H1 (cell line): ENCODE measurements at regions not wholly inside any gene's neighbourhood (a gene's known extent, or its start where the extent isn't known, plus 50 kb on each side); places are given as distances from the start of the nearest gene placed in this dataset.

Experiments
- CTCF ChIA-PET: fragments of 300-600 bp; sonication (Branson Sonifier 250); formaldehyde crosslinking; loops from one replicate; lab custom pipeline; 2021; ENCODE audit not compliant: partially characterized antibody; lab: Charles Lee
- POLR2A ChIA-PET: fragments of 300-600 bp; sonication (Branson Sonifier 250); formaldehyde crosslinking; loops from one replicate; lab custom pipeline; 2021; ENCODE audit warnings: inconsistent platforms; ENCODE audit not compliant: partially characterized antibody; lab: Charles Lee
- DNase-seq, 2 experiments: peaks; one replicate each; pipeline versions ENCODE4 v3.0.0 to v3.0.0-alpha.2; 2010 to 2022; ENCODE audit warnings: low spot score in 2 of 2, low read depth in 1 of 2, mixed read lengths in 1 of 2
- FAIRE-seq: peaks from 2 replicates; lab custom pipeline; 2011; peaks lifted over from hg19 to GRCh38; lab: Jason Lieb, UNC
- H2AFZ ChIP-seq: 2 replicates; pipeline ENCODE4 v1.8.1; 2012; ENCODE audit warnings: low read length, inconsistent platforms
- H2AK5ac ChIP-seq: 2 replicates; pipeline ENCODE4 v1.6.1; 2013; ENCODE audit warnings: low read depth, low read length
- H2BK120ac ChIP-seq: replicated peaks from 2 replicates; pipeline ENCODE3; 2013; ENCODE audit warnings: low read depth, low read length, inconsistent platforms
- H2BK12ac ChIP-seq: 2 replicates; pipeline ENCODE4 v1.6.1; 2013; ENCODE audit warnings: low read depth, low read length
- H2BK15ac ChIP-seq: 2 replicates; pipeline ENCODE4 v1.6.1; 2013; ENCODE audit warnings: low read length
- H2BK20ac ChIP-seq: 2 replicates; pipeline ENCODE4 v1.6.1; 2013; ENCODE audit warnings: low read length
- H2BK5ac ChIP-seq: 2 replicates; pipeline ENCODE4 v1.6.1; 2013; ENCODE audit warnings: low read depth, low read length
- H3K14ac ChIP-seq: 2 replicates; pipeline ENCODE4 v1.6.1; 2013; ENCODE audit warnings: inconsistent platforms; ENCODE audit not compliant: insufficient read length
- H3K18ac ChIP-seq: 2 replicates; pipeline ENCODE4 v1.6.1; 2013; ENCODE audit warnings: low read length; ENCODE audit errors: extremely low read depth
- H3K23ac ChIP-seq: 2 replicates; pipeline ENCODE4 v1.6.1; 2013; ENCODE audit warnings: inconsistent platforms; ENCODE audit not compliant: insufficient read length
- H3K23me2 ChIP-seq: 2 replicates; pipeline ENCODE4 v1.6.1; 2013; ENCODE audit warnings: low read depth, low read length
- H3K27ac ChIP-seq: 2 replicates; pipeline ENCODE4 v1.6.1; 2011; ENCODE audit warnings: low read depth, low read length, inconsistent platforms
- H3K27me3 ChIP-seq, 4 experiments: replicated peaks in 1 of 4; 1 replicate in 1 of 4; 2 replicates in 3 of 4; pipeline versions ENCODE4 v1.6.1 to v1.8.1; 2011 to 2013; ENCODE audit warnings: low read length in 3 of 4, mild to moderate bottlenecking in 3 of 4, inconsistent platforms in 2 of 4, mixed read lengths in 2 of 4, moderate library complexity in 1 of 4; ENCODE audit not compliant: control insufficient read depth in 3 of 4, insufficient read depth in 3 of 4; ENCODE audit errors: extremely low read depth in 1 of 4
- H3K36me3 ChIP-seq, 4 experiments: 2 replicates each; pipeline versions ENCODE4 v1.6.1 to v1.8.1; 2011 to 2013; ENCODE audit warnings: mild to moderate bottlenecking in 4 of 4, low read length in 3 of 4, moderate library complexity in 2 of 4, control low read depth in 1 of 4, inconsistent platforms in 1 of 4; ENCODE audit not compliant: insufficient read depth in 4 of 4, control insufficient read depth in 2 of 4
- H3K4ac ChIP-seq: replicated peaks from 2 replicates; pipeline ENCODE3; 2013; ENCODE audit warnings: low read length, low read depth, mixed read lengths, inconsistent platforms; ENCODE audit not compliant: insufficient read length
- H3K4me1 ChIP-seq, 4 experiments: replicated peaks in 1 of 4; 1 replicate in 1 of 4; 2 replicates in 3 of 4; pipeline versions ENCODE4 v1.6.1 to v1.8.1; 2011 to 2013; ENCODE audit warnings: low read length in 3 of 4, inconsistent platforms in 2 of 4, mixed read lengths in 1 of 4; ENCODE audit not compliant: insufficient read depth in 4 of 4, control insufficient read depth in 3 of 4
- H3K4me2 ChIP-seq, 2 experiments: 2 replicates each; pipeline versions ENCODE4 v1.6.1 to v1.8.1; 2011 to 2013; ENCODE audit warnings: low read depth in 2 of 2, low read length in 2 of 2, control low read depth in 1 of 2, inconsistent platforms in 1 of 2, mild to moderate bottlenecking in 1 of 2; ENCODE audit not compliant: insufficient read depth in 1 of 2
- H3K4me3 ChIP-seq, 4 experiments: fragments of 200-600, 300-600 bp in 1 of 4; sonication (generic), shearing (Covaris generic), sonication (Bioruptor Twin) in 1 of 4; 2 replicates each; pipeline versions ENCODE4 v1.5.1 to v1.8.1; 2011 to 2016; ENCODE audit warnings: low read length in 4 of 4, low read depth in 3 of 4, control low read depth in 2 of 4, inconsistent platforms in 2 of 4, mild to moderate bottlenecking in 2 of 4, mixed read lengths in 1 of 4, moderate library complexity in 1 of 4; ENCODE audit not compliant: insufficient read depth in 2 of 4; ENCODE audit errors: extremely low read depth in 1 of 4
- H3K56ac ChIP-seq: replicated peaks from 2 replicates; pipeline ENCODE3; 2013; ENCODE audit warnings: low read depth, mild to moderate bottlenecking, mixed read lengths, low read length, inconsistent platforms; ENCODE audit not compliant: insufficient read length
- H3K79me1 ChIP-seq: 2 replicates; pipeline ENCODE4 v1.6.1; 2013; ENCODE audit warnings: low read depth, low read length, control low read depth
- H3K79me2 ChIP-seq, 2 experiments: 2 replicates each; pipeline versions ENCODE4 v1.6.1 to v1.8.1; 2012 to 2013; ENCODE audit warnings: low read length in 2 of 2, mild to moderate bottlenecking in 2 of 2, inconsistent platforms in 1 of 2; ENCODE audit not compliant: insufficient read depth in 2 of 2, control insufficient read depth in 1 of 2
- H3K9ac ChIP-seq, 4 experiments: replicated peaks in 1 of 4; 1 replicate in 1 of 4; 2 replicates in 3 of 4; pipeline versions ENCODE4 v1.6.1 to v1.8.1; 2011 to 2013; ENCODE audit warnings: low read depth in 3 of 4, low read length in 3 of 4, control low read depth in 2 of 4, mild to moderate bottlenecking in 2 of 4, moderate library complexity in 2 of 4, inconsistent platforms in 1 of 4; ENCODE audit errors: extremely low read depth in 1 of 4
- H3K9me3 ChIP-seq, 2 experiments: 2 replicates each; pipeline versions ENCODE4 v1.6.1 to v1.8.1; 2012 to 2013; ENCODE audit warnings: mild to moderate bottlenecking in 2 of 2, moderate library complexity in 2 of 2, control low read depth in 1 of 2, inconsistent platforms in 1 of 2, low read depth in 1 of 2, low read length in 1 of 2, mixed read lengths in 1 of 2; ENCODE audit not compliant: insufficient read depth in 2 of 2
- H4K20me1 ChIP-seq, 2 experiments: replicated peaks in 1 of 2; 2 replicates each; pipeline versions ENCODE3 to v1.8.1; 2011 to 2013; ENCODE audit warnings: inconsistent platforms in 2 of 2, low read length in 2 of 2, mild to moderate bottlenecking in 1 of 2; ENCODE audit not compliant: insufficient read depth in 2 of 2, control insufficient read depth in 1 of 2
- H4K5ac ChIP-seq: 2 replicates; pipeline ENCODE4 v1.6.1; 2013; ENCODE audit warnings: low read length, low read depth, mixed read lengths, inconsistent platforms; ENCODE audit not compliant: insufficient read length
- H4K8ac ChIP-seq: 2 replicates; pipeline ENCODE4 v1.8.0; 2013; ENCODE audit warnings: mild to moderate bottlenecking, moderate library complexity, low read length, inconsistent platforms; ENCODE audit not compliant: insufficient read depth; ENCODE audit errors: extremely low read depth
- H4K91ac ChIP-seq: replicated peaks from 2 replicates; pipeline ENCODE3; 2013; ENCODE audit warnings: low read length, mixed read lengths, inconsistent platforms; ENCODE audit not compliant: insufficient read length
- ASH2L ChIP-seq: fragments of 200-600, 300-600 bp; sonication (generic); IDR thresholded peaks from one replicate; pipeline ENCODE4 v1.7.1; 2017; ENCODE audit warnings: low read length
- BACH1 ChIP-seq: IDR thresholded peaks from 2 replicates; pipeline ENCODE4 v1.6.1; 2012; ENCODE audit warnings: low read length, improper control_type of control experiment
- CHD2 ChIP-seq: IDR thresholded peaks from 2 replicates; pipeline ENCODE4 v1.6.1; 2012; ENCODE audit warnings: low read length, improper control_type of control experiment
- HDAC2 ChIP-seq, 2 experiments: fragments of 300-600 bp in 1 of 2; sonication (generic) in 1 of 2; IDR thresholded peaks; 2 replicates each; pipeline ENCODE4 v1.6.1; 2011 to 2012; ENCODE audit warnings: low read depth in 2 of 2, low read length in 2 of 2, mild to moderate bottlenecking in 2 of 2, moderate library complexity in 2 of 2, borderline replicate concordance in 1 of 2, inconsistent platforms in 1 of 2
- HDAC6 ChIP-seq: IDR thresholded peaks from one replicate; pipeline ENCODE4 v1.7.1; 2012; ENCODE audit warnings: low read depth, mild to moderate bottlenecking, inconsistent platforms, low read length, moderate library complexity
- NRF1 ChIP-seq: IDR thresholded peaks from 2 replicates; pipeline ENCODE4 v1.6.1; 2011; ENCODE audit warnings: mild to moderate bottlenecking, low read depth, low read length, improper control_type of control experiment
- POLR2AphosphoS5 ChIP-seq: IDR thresholded peaks from 2 replicates; pipeline ENCODE4 v1.6.1; 2011; ENCODE audit warnings: low read depth, low read length
- SAP30 ChIP-seq: fragments of 300-600 bp; sonication (generic); IDR thresholded peaks from 2 replicates; pipeline ENCODE4 v1.7.1; 2012; ENCODE audit warnings: low read length, moderate library complexity, mild to moderate bottlenecking, inconsistent platforms; ENCODE audit not compliant: insufficient read depth, insufficient replicate concordance
- SP2 ChIP-seq: IDR thresholded peaks from 2 replicates; pipeline ENCODE4 v1.6.1; 2012; ENCODE audit warnings: mild to moderate bottlenecking, low read length, inconsistent platforms
- TAF1 ChIP-seq: IDR thresholded peaks from 2 replicates; pipeline ENCODE4 v1.6.1; 2011; ENCODE audit warnings: mild to moderate bottlenecking, low read depth, low read length
- YY1 ChIP-seq: IDR thresholded peaks from 2 replicates; pipeline ENCODE4 v1.6.1; 2011; ENCODE audit warnings: low read depth, mild to moderate bottlenecking, low read length
- WGBS, 2 experiments: shearing (Covaris generic) in 1 of 2; methylation state at CpG; one replicate each; pipeline versions ENCODE4 v1.1.6 to v1.1.7; 2013 to 2015; ENCODE audit warnings: low lambda C conversion rate in 2 of 2, mixed read lengths in 2 of 2, inconsistent platforms in 1 of 2, low coverage in 1 of 2, missing lambda C conversion rate in 1 of 2; ENCODE audit not compliant: insufficient replicate concordance in 2 of 2, insufficient coverage in 1 of 2, insufficient read length in 1 of 2; ENCODE audit errors: extremely low coverage in 1 of 2, missing lambda C conversion rate in 1 of 2; 5-methylcytosine and 5-hydroxymethylcytosine counted together
- TF ChIP-seq, protein P1 (sequence below), 3 experiments: IDR thresholded peaks; 1 replicate in 2 of 3; 2 replicates in 1 of 3; pipeline versions ENCODE4 v1.5.1 to v1.6.1; 2011; ENCODE audit warnings: low read length in 3 of 3, mild to moderate bottlenecking in 3 of 3, inconsistent platforms in 2 of 3, low read depth in 1 of 3, moderate library complexity in 1 of 3; ENCODE audit not compliant: insufficient read depth in 1 of 3; ENCODE audit errors: control extremely low read depth in 1 of 3

DNA sequence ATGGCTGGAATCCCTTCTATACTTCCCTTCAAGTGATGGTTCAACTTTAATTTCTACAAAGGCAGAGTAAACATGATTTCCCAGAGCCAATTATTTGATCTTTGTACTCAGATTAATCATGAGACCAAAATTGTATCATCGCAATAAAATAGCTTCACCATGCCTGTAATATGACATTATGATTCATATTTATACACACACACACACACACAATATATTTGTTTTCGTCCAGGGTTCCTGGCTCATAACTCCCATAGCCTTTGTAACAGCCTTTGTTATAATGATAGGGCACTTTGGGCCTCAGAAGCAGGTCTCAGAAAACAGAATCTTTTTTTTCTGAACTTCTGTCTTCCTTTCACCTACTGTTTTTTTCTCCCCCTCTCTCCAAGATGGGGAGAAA lies 270.6 kb downstream of the ADGRA3 start:
- H3K14ac ChIP-seq, result no peak overlapping the region
- no peak overlapping the region for H3K9ac ChIP-seq
- no peak overlapping the region for H2AFZ ChIP-seq
- H4K5ac ChIP-seq, result no peak overlapping the region
- no peak overlapping the region for H4K91ac ChIP-seq
- no peaks in the 10 kb centered on the region for H3K4me1 ChIP-seq
- DNase-seq (no peak), FAIRE-seq (no peak)
- H3K56ac ChIP-seq, result no peak overlapping the region
- no peak overlapping the region for H2BK20ac ChIP-seq
- H2BK120ac ChIP-seq, result no peak overlapping the region
- no peak overlapping the region for H2AK5ac ChIP-seq
- H4K8ac ChIP-seq, result no peak overlapping the region
- no peak overlapping the region for H3K4me3 ChIP-seq
- ChIA-PET CTCF (interaction anchor here (5.6 kb wide), 1 partner anchor 8 kb away, joined by 36 read pairs; no protein-coding TSS in a partner anchor), POLR2A (no interaction called here)
- H3K27ac ChIP-seq, result no peak overlapping the region
- no peak overlapping the region for H3K4me2 ChIP-seq
- H3K23me2 ChIP-seq, result no peaks in the 10 kb centered on the region
- no peak overlapping the region for H3K23ac ChIP-seq
- no peak overlapping the region for H3K4ac ChIP-seq
- 86% methylated on average over 2 of the region's 2 CpGs; no CpG with 5 or more reads in 1 of the 2 experiments for WGBS, 2 experiments
- no peaks in the 10 kb centered on the region for H3K36me3 ChIP-seq
- no peak overlapping the region for H2BK15ac ChIP-seq
- H3K79me1 ChIP-seq, result no peaks in the 10 kb centered on the region
- H2BK5ac ChIP-seq, result no peak overlapping the region
- no peaks in the 10 kb centered on the region for H4K20me1 ChIP-seq
- H3K18ac ChIP-seq, result no peak overlapping the region
- no peaks in the 10 kb centered on the region for H3K27me3 ChIP-seq
- no peaks in the 10 kb centered on the region for H3K79me2 ChIP-seq
- no peaks in the 10 kb centered on the region for H3K9me3 ChIP-seq
- H2BK12ac ChIP-seq, result no peak overlapping the region
- no peak for TF ChIP-seq BACH1
- TF ChIP-seq, protein P1, sequence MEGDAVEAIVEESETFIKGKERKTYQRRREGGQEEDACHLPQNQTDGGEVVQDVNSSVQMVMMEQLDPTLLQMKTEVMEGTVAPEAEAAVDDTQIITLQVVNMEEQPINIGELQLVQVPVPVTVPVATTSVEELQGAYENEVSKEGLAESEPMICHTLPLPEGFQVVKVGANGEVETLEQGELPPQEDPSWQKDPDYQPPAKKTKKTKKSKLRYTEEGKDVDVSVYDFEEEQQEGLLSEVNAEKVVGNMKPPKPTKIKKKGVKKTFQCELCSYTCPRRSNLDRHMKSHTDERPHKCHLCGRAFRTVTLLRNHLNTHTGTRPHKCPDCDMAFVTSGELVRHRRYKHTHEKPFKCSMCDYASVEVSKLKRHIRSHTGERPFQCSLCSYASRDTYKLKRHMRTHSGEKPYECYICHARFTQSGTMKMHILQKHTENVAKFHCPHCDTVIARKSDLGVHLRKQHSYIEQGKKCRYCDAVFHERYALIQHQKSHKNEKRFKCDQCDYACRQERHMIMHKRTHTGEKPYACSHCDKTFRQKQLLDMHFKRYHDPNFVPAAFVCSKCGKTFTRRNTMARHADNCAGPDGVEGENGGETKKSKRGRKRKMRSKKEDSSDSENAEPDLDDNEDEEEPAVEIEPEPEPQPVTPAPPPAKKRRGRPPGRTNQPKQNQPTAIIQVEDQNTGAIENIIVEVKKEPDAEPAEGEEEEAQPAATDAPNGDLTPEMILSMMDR (IDR thresholded peaks at IDR 0.05; ENCODE audit: control extremely low read depth in 1 of 3, insufficient read depth in 1 of 3, low read depth in 1 of 3, low read length in 3 of 3), result no peak
- no peak for TF ChIP-seq NRF1
- TF ChIP-seq HDAC6, result no peak
- TF ChIP-seq TAF1, result no peak
- no peak for TF ChIP-seq POLR2AphosphoS5
- no peak for TF ChIP-seq SP2
- no peak for TF ChIP-seq YY1
- TF ChIP-seq SAP30, result no peak
- no peak for TF ChIP-seq ASH2L
- TF ChIP-seq CHD2, result no peak
- TF ChIP-seq HDAC2 (IDR thresholded peaks at IDR 0.05; ENCODE audit: borderline replicate concordance in 1 of 2, low read depth in 2 of 2, low read length in 2 of 2), result no peak
